ENCODE measurements at regions not wholly inside any gene's neighbourhood (a gene's known extent, or its start where the extent isn't known, plus 50 kb on each side); places are given as distances from the start of the nearest gene placed in this dataset.
"Not testable (repeated sequence)": the region's sequence is repeated elsewhere in the genome, so short reads cannot be mapped to it uniquely, and the experiment has no call there.

DNA sequence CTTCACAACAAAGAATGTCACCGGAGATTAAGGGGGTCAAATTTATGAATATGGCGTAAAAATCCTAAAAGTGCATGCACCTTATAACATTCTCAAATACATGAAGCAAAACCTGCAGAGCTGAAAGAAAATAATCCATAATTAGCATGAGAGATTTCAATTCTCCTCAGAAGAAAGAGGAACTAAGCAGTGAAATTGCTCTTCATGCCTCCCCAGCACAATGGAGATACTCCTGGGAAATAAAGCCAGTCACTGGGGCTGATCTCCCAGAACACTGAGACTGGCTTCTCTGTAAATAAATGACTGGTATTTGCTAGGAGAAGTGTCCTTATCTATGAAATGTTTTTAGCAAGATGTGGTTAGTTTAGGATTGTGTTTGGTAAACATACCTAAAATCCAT, 68.1 kb downstream of the GOLGA6L6 start:
- not testable (repeated sequence) for DNase-seq

GRCh38 chr15:20472983-20473382, 68.6 kb downstream of the GOLGA6L6 start:
- not testable (repeated sequence) for DNase-seq

DNA sequence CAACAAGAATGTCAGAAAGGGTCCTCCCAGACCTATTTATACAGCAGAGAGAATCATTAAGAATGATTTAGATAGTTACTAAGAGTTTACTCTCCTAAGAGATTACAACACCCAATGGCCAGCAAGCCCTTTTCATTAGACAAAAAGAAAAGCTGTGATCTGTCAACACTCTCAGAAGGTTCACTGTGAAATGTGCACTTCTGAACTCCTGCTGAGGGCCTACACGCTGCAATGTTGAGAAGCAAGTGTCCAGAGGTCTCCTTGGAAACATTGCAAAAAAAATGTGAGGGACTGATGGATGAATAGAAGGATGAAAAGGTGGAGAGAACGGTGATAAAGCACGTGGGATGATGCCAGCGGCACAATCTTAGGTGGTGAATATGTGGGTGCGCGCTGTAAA, 70.8 kb downstream of the GOLGA6L6 start:
- not testable (repeated sequence) for DNase-seq

DNA sequence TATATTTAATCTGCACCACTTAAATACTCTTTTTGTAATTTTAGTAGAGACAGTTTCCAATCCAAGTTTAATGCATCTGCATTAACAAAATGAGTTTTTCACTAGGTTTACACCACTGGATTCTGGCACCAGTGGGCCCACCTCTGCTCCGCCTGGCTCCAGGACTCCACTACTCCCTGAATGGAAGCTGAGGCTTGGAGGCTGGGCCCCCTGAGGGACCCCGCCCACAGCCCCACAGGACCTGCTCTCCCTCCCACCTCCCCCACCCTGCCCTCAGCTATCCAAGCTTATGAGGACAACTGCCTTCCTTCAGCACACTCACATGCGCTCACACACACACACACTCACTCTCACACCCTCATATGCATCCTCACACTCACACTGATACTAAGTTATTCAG, 100.5 kb downstream of the GOLGA6L6 start:
- not testable (repeated sequence) for DNase-seq

DNA sequence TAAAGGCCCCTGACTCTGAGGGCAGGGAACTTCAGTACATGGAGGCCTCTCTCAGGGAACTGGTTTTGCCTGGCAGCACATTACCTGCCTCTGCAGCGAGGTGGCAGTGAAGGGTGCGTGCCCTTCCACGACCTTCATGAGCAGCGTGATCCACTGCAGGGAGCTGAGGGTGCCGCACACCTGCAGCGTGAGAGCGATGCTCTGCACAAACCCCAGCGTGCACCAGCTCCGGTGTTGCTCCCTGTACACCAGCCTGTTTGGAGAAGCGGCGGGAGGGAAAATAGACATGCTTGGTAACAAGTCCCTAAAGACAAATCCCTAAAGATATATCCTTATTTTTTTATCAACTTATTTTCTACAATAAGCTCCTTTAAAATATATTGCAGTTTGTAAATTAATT, 101.2 kb downstream of the GOLGA6L6 start:
- DNase-seq = not testable (repeated sequence)

- DNase-seq = not testable (repeated sequence)
These were observed 102.5 kb downstream of the GOLGA6L6 start for GRCh38 chr15:20439111-20439510.

DNA sequence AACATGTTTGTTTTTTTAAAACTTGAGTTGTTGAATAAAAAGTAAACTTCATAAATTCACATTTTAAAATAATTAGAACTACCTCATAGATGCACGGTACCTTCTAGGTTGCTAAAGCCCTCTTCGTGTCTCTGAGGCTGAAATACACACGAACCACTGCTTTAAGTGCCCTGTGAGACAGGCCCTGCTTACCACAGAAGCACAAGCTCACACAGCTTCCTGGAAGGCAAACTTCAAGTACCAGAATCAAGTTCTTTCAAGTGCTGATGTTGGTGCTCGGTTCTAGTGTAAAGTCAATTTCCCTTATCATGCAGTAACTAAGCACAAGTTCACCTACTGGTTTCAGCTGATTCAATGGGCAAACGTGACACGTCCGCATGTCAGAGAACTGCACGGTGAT, 103.3 kb downstream of the GOLGA6L6 start:
- not testable (repeated sequence) for DNase-seq

- DNase-seq = not testable (repeated sequence)
These were observed 108.1 kb downstream of the GOLGA6L6 start for GRCh38 chr15:20433468-20433867.

GRCh38 chr15:20430495-20430894, 111.1 kb downstream of the GOLGA6L6 start:
- not testable (repeated sequence) for DNase-seq

DNA sequence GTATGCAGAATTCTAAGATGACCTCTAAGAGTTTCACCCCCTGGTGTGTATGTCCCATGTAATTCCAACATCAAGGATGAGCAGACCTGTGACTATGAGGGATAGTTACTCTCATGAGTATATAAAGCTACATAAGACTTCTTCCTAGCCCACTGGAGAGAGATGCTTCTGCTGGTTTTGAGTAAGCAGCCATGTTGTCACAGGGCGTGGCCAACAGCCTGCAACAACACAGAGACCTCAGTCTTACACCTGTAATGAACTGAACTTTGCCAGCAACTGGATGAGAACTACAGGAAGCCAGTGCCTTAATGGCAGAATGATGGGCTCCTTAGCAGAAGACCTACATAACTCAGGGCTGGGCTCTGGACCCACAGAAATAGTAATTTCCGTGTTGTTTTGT, 120.9 kb downstream of the GOLGA6L6 start:
- not testable (repeated sequence) for DNase-seq

DNA sequence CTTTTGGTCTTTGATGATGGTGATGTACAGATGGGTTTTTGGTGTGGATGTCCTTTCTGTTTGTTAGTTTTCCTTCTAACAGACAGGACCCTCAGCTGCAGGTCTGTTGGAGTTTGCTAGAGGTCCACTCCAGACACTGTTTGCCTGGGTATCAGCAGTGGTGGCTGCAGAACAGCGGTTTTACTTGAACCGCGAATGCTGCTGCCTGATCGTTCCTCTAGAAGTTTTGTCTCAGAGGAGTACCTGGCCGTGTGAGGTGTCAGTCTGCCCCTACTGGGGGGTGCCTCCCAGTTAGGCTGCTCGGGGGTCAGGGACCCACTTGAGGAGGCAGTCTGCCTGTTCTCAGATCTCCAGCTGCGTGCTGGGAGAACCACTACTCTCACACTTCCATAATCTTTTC, 125.0 kb downstream of the GOLGA6L6 start:
- not testable (repeated sequence) for DNase-seq

DNA sequence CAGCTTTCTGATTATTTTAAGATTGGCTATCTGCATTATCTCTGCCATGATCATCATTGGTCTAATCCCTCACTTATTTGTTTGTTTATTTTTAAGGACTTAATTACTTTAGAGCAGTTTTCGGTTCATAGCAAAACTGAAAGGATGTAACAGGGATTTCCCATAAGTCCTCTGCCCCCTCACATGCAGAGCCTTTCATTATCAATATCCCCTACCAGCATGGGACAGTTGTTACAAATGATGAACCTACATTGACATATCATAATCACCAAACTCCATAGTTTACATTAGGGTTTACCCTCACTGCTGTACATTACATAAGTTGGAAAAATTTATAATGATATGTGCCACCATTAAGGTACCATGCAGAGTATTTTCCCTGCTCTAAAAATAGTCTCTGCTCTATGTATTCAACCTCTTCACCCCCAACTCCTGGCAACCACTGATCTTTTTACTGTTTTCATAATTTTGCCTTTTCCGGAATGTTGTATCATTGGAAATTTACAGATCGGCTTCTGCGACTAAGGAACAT, 131.9 kb downstream of the GOLGA6L6 start:
- DNase-seq = not testable (repeated sequence)

DNA sequence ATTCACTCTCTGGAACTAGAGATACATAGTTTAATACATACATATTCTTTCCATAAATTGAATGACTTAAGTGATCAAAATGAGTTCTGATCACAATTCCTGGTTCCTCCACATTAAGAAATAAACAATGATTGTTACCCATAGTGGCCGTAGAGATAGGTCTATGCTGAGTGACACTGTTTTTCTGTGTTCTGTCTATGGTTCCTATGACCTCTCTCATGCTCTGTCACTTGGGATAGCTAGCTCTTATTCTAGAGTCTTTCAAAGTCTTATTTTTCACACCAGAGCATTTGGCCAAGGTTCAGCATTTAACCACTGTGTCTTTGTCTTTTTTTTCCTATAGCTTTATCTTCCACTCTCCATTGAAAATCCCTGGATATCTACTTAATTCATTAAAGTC, 132.4 kb downstream of the GOLGA6L6 start:
- no peak for DNase-seq

DNA sequence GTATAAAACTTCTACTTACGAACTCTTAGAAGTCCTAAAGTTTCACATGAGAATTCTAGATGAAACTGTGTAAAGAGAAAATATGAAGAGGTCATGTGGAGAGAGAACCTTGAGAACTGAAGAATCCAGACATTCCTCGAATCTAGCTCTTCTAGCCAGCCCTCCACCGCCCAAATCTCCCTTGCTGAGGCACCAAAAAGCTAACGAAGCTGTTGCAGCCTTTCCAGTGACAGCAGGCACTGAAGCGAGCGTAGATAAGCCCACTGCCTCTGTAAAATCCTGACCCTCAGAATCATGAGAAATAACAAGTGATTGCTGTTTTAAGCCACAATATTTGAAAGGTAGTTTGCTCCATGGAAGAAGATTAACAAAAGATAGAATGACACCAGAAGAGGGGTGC, 134.0 kb downstream of the GOLGA6L6 start:
- no peak for DNase-seq

GRCh38 chr15:20404571-20404970, 137.0 kb downstream of the GOLGA6L6 start:
- not testable (repeated sequence) for DNase-seq

- not testable (repeated sequence) for DNase-seq
These were observed 139.0 kb downstream of the GOLGA6L6 start for GRCh38 chr15:20402586-20402985.

DNA sequence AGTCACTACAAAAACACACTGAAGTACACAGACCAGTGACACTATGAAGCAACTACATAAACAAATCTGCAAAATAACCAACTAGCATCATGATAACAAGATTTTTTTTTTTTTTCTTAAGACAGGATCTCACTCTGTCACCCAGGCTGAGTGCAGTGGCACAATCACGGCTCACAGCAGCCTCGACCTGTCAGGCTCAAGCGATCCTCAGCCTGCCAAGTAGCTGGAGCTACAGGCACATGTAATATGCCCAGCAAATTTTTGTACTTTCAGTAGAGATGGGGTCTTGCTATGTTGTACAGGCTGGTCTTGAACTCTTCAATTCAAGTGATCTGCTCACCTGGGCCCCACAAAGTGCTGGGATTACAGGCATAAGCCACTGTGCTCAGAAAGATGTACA, 140.5 kb downstream of the GOLGA6L6 start:
- not testable (repeated sequence) for DNase-seq

- DNase-seq = not testable (repeated sequence)
These were observed 142.9 kb downstream of the GOLGA6L6 start for GRCh38 chr15:20398680-20399079.

- DNase-seq = not testable (repeated sequence)
These were observed 153.4 kb downstream of the GOLGA6L6 start for GRCh38 chr15:20388161-20388560.

GRCh38 chr15:20386198-20386597, 155.4 kb downstream of the GOLGA6L6 start:
- no peak for DNase-seq

DNA sequence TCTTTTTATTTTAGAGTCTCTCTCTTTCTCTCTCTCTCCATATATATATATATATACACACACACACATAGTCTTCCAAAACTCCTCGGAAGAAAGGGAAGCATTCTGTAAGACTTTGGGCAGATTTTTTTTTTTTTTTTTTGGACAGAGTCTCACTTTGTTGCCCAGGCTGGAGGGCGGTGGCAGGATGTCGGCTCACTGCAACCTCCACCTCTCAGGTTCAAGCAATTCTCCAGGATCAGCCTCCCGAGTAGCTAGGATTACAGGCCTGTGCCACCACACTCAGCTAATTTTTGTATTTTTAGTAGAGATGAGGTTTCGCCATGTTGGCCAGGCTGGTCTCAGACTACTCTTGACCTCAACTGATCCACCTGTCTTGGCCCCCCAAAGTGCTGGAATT, 161.4 kb downstream of the GOLGA6L6 start:
- not testable (repeated sequence) for DNase-seq

GRCh38 chr15:20376872-20377271, 164.7 kb downstream of the GOLGA6L6 start:
- no peak for DNase-seq

GRCh38 chr15:20372416-20372815, 169.2 kb downstream of the GOLGA6L6 start:
- not testable (repeated sequence) for DNase-seq

GRCh38 chr15:20369500-20369899, 172.1 kb downstream of the GOLGA6L6 start:
- DNase-seq = no peak

GRCh38 chr15:20368974-20369373, 172.6 kb downstream of the GOLGA6L6 start:
- DNase-seq = no peak
